ENCODE measurements at regions not wholly inside any gene's neighbourhood (a gene's known extent, or its start where the extent isn't known, plus 50 kb on each side); places are given as distances from the start of the nearest gene placed in this dataset.

DNA sequence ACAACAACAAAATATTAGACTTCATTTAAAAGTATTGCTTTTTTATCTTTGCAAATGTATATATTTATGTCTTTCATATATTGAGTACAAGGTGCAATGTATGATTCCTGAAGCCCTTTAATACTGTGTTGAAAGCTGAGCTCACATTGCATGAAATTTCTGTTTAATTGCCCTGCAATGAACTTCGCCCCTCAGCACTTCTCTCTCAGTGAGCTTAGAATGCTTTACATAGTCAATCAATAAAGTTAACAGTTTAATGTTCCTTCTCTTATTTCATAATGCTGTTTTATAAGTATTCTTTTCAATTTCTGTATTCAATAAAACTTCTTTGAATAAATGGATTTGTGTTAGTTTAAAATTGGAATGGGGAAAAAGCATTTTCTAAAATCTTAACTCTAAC is 607.1 kb downstream of the SOX5 start:
- DNase-seq (ENCODE audit: low spot score): no peak
- peaks cover 19% of the 10 kb centered on the region for H3K4me1 Mint-ChIP-seq (ENCODE audit: low read depth)
- H3K9me3 Mint-ChIP-seq (ENCODE audit: low read depth): peaks cover 16% of the 10 kb centered on the region
- H3K36me3 Mint-ChIP-seq (ENCODE audit: low read depth): no peaks in the 10 kb centered on the region
- peaks cover 2% of the 10 kb centered on the region for H3K27me3 Mint-ChIP-seq (ENCODE audit: low read depth)
- H3K27ac Mint-ChIP-seq (ENCODE audit: unreplicated experiment): no peak overlapping the region
- TF ChIP-seq, protein P1, sequence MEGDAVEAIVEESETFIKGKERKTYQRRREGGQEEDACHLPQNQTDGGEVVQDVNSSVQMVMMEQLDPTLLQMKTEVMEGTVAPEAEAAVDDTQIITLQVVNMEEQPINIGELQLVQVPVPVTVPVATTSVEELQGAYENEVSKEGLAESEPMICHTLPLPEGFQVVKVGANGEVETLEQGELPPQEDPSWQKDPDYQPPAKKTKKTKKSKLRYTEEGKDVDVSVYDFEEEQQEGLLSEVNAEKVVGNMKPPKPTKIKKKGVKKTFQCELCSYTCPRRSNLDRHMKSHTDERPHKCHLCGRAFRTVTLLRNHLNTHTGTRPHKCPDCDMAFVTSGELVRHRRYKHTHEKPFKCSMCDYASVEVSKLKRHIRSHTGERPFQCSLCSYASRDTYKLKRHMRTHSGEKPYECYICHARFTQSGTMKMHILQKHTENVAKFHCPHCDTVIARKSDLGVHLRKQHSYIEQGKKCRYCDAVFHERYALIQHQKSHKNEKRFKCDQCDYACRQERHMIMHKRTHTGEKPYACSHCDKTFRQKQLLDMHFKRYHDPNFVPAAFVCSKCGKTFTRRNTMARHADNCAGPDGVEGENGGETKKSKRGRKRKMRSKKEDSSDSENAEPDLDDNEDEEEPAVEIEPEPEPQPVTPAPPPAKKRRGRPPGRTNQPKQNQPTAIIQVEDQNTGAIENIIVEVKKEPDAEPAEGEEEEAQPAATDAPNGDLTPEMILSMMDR (IDR thresholded peaks at IDR 0.05): no peak
- H3K4me3 Mint-ChIP-seq (ENCODE audit: unreplicated experiment): no peak overlapping the region

DNA sequence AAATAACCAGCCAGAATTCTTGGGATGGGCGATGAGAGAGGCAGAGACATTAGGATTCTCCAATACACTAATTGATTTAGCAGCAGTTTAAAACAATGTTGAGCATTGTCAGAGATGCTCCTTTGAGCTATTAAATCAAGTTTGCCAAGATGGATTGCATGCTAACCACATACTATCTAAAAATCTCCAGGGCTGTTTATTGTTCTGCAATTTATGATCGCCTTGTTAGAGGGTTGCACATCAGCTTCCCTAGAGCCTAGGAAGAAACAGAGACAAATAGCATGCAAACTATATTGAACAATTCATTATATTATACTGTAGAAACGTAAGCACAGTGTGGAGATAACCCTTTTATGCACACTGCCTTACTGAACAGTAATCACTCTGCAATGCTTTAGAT is 599.9 kb downstream of the SOX5 start:
- Mint-ChIP-seq H3K36me3 (ENCODE audit: low read depth) (no peaks in the 10 kb centered on the region), H3K4me3 (ENCODE audit: unreplicated experiment) (no peak overlapping the region), H3K27me3 (ENCODE audit: low read depth) (no peaks in the 10 kb centered on the region), H3K9me3 (ENCODE audit: low read depth) (peaks cover 2% of the 10 kb centered on the region), H3K4me1 (ENCODE audit: low read depth) (no peaks in the 10 kb centered on the region), H3K27ac (ENCODE audit: unreplicated experiment) (no peak overlapping the region)
- TF ChIP-seq, protein P1 (IDR thresholded peaks at IDR 0.05): no peak
- no peak for DNase-seq (ENCODE audit: low spot score)

DNA sequence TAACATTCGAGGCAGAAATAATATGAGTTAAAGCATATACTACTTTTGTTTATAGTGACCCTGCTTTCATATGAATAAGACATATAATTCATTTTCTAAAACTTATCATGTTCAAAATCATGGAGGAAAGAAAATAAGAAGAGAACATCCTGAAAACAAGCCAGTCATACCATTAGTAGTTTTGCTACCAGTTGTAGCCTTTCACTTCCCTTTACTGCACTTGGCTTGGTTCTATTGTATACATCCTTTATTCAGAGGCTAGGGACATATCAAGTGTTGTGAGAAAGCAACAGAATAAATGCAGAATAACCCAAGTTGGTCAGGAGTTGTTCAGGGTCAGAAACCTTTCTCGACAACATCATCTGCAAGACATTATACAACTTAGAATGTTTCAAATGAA is 598.7 kb downstream of the SOX5 start:
- Mint-ChIP-seq H3K9me3 (ENCODE audit: low read depth) (no peaks in the 10 kb centered on the region), H3K27ac (ENCODE audit: unreplicated experiment) (no peak overlapping the region), H3K4me3 (ENCODE audit: unreplicated experiment) (no peak overlapping the region), H3K36me3 (ENCODE audit: low read depth) (no peaks in the 10 kb centered on the region), H3K27me3 (ENCODE audit: low read depth) (no peaks in the 10 kb centered on the region), H3K4me1 (ENCODE audit: low read depth) (no peaks in the 10 kb centered on the region)
- DNase-seq (ENCODE audit: low spot score): no peak
- TF ChIP-seq, protein P1 (IDR thresholded peaks at IDR 0.05): no peak

DNA sequence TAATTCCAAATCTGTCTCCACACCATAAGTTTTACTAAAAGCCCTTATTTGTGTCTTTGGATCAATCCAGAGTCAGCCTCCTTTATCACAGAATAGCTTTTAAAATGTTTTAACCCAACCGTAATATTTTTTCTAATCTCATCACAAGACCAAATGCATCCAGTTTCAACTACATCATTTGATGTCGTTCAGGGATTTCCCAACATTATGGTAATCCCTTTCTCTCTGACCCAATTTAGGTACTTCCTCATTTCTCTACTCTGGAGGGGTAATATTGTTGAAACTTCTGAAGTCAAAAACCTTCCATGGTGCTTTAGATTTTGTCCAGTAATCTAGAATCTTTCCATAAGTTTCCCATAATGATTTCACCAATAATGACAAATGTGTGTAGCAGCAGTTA is 596.8 kb downstream of the SOX5 start:
- H3K27ac Mint-ChIP-seq (ENCODE audit: unreplicated experiment): no peak overlapping the region
- DNase-seq (ENCODE audit: low spot score): no peak
- TF ChIP-seq, protein P1 (IDR thresholded peaks at IDR 0.05): no peak
- H3K4me1 Mint-ChIP-seq (ENCODE audit: low read depth): peaks cover 3% of the 10 kb centered on the region
- H3K9me3 Mint-ChIP-seq (ENCODE audit: low read depth): no peaks in the 10 kb centered on the region
- no peaks in the 10 kb centered on the region for H3K36me3 Mint-ChIP-seq (ENCODE audit: low read depth)
- no peak overlapping the region for H3K4me3 Mint-ChIP-seq (ENCODE audit: unreplicated experiment)
- no peaks in the 10 kb centered on the region for H3K27me3 Mint-ChIP-seq (ENCODE audit: low read depth)

DNA sequence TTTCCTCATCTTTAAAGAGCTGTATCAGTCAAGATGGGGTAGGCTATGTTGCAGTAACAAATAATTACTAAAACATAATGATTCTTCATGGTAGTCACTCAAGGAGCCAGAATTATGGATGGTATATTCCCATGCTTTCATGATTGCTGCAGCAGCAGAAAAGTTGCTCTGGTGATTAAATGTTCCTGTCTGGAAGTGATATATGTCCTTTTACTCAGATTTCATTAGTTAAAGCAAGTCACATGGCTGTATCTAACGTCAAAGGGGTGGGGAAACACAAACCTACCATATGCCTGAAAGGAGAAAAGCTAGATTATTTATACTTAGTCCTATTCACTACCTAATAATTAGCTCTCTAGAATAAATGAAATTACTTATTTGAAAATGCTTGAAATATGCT is 594.7 kb downstream of the SOX5 start:
- TF ChIP-seq, protein P1 (IDR thresholded peaks at IDR 0.05): no peak
- no peak for DNase-seq (ENCODE audit: low spot score)
- no peaks in the 10 kb centered on the region for H3K27me3 Mint-ChIP-seq (ENCODE audit: low read depth)
- H3K36me3 Mint-ChIP-seq (ENCODE audit: low read depth): no peaks in the 10 kb centered on the region
- H3K9me3 Mint-ChIP-seq (ENCODE audit: low read depth): no peaks in the 10 kb centered on the region
- no peak overlapping the region for H3K4me3 Mint-ChIP-seq (ENCODE audit: unreplicated experiment)
- peaks cover 5% of the 10 kb centered on the region for H3K4me1 Mint-ChIP-seq (ENCODE audit: low read depth)
- no peak overlapping the region for H3K27ac Mint-ChIP-seq (ENCODE audit: unreplicated experiment)

Data from chondrocyte (in vitro differentiated cells).